NCI-H187 treated with DMSO at 0.1 percent for 48 hours (cell line): ENCODE measurements at regions not wholly inside any gene's neighbourhood (a gene's known extent, or its start where the extent isn't known, plus 50 kb on each side); places are given as distances from the start of the nearest gene placed in this dataset.
"Not testable (repeated sequence)": the region's sequence is repeated elsewhere in the genome, so short reads cannot be mapped to it uniquely, and the experiment has no call there.

Experiments used
- DNase-seq: peaks from one replicate; lab custom pipeline; 2025; lab: John Stamatoyannopoulos, UW

DNA sequence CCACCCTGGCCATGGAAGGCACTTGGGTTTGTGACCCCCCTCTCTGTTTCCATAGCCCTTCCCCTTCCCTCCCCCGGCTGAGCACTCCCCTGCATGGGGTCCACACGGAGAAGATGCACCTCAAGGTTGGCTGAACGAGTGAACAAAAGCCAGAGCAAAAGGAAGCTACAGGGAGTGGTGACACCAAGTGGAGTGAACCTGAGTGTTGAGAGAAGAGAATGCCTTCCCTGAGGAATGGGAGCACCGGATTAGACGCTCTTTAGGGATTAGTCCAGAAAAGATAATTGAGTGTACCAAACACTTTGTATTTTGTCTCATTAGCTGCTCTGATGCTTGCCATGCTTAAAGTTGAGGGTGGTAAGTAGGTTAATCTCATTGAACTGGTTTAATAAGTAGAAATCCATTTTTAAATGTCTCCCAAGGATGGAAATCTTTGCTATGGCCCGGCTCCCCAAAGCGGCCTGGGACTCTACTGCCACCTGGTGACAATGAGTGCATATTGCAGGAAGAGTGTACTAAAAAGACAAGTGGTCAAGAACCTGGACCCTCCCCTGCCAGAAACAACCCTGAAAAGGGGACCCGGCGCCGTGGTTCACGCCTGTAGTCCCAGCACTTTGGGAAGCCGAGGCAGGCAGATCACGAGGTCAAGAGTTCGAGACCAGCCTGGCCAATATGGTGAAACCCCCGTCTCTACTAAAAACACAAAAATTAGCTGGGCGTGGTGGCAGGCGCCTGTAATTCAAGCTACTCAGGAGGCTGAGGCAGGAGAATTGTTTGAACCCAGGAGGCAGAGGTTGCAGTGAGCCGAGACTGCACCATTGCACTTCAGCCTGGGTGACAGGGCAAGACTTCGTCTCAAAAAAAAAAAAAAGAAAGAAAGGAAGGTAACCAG is 150.6 kb upstream of the ZC3H12A start:
- peak; percentile 12 for DNase-seq

DNA sequence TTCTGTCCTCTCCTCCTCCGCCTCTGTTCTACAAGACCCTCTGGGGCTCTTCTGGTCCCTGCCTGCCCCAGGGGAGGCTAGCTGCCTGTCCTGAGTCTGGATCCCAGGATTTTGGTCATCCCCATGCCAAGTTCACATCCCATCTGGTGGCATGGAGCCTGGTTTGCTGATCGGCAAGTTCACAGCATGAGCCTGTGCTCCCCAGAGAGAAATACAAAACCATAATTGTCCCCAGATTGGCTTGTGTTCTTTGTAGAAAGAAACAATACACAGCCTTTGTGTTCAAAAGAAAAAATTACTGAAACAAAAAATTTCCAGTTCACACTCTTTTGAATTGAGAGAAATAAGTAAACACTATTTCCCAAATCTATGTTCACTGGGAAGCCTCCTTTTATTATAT is 149.4 kb upstream of the ZC3H12A start:
- no peak for DNase-seq

DNA sequence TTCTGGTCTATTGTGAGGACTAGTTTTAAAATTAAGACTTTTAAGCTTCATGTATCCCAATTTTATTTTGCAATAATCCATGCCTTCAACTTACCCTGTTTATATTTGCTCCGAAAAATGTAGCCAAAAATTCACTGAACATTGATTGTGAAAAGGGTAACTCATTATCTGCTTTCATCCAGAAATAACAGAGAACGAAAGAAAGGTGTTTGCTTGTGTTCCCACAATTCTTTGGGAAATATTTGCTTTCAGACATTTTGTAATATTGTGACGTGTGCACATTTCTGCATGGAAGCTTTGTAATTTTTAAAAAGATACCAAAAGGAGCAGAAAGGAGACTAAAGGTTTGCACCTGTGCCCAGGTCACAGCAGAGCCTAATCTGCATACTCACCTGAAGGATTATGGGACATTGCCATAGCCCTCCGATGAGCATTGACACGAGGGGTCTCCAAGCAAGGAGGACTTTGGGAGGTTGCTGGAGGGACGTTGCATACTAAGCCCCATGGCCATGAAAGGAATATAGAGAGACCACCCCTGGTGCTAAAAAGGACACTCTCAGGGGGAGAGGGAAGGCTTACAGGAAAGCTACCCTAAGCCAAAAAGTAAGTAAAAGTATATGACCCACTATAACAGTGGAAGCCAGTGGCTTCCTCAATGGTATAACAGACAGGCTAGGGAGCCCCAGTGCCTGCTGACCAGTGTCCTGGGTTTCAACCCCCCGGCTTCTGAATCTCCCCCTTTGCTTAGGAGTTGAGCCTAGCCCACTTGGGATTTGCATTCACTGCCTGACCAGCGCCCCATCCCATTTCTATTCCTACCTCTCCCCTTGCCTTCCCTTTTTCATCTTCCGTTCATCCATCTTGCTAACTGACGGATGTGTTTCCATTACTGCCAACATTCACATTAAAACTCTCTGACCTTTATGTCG is 148.6 kb upstream of the ZC3H12A start:
- DNase-seq = no peak

GRCh38 chr1:37332126-37332525 is 142.3 kb upstream of the ZC3H12A start:
- DNase-seq = no peak

DNA sequence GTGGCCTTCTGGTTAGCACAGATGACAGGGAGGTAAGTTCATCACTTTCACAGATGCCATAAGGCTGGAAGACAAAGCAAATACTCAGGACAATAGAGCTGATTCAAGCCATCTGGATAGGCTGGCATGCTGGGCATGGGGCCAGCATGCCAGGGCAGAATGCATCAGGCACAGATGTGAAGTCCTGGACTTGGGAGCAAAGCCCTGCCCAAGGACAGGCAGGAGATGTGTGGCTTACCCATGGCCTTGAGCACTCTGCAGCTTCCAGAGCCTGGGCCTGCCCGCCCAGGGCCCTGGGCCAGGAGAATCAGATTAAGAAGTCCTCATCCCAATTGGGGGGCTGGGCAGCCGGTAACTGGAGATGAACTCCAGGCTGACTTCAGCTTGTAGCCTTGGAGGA is 135.7 kb upstream of the ZC3H12A start:
- no peak for DNase-seq

GRCh38 chr1:37342736-37343135 is 131.6 kb upstream of the ZC3H12A start:
- no peak for DNase-seq

GRCh38 chr1:37347104-37347649 is 127.2 kb upstream of the ZC3H12A start:
- DNase-seq = no peak

GRCh38 chr1:37353871-37354270 is 120.5 kb upstream of the ZC3H12A start:
- no peak for DNase-seq

DNA sequence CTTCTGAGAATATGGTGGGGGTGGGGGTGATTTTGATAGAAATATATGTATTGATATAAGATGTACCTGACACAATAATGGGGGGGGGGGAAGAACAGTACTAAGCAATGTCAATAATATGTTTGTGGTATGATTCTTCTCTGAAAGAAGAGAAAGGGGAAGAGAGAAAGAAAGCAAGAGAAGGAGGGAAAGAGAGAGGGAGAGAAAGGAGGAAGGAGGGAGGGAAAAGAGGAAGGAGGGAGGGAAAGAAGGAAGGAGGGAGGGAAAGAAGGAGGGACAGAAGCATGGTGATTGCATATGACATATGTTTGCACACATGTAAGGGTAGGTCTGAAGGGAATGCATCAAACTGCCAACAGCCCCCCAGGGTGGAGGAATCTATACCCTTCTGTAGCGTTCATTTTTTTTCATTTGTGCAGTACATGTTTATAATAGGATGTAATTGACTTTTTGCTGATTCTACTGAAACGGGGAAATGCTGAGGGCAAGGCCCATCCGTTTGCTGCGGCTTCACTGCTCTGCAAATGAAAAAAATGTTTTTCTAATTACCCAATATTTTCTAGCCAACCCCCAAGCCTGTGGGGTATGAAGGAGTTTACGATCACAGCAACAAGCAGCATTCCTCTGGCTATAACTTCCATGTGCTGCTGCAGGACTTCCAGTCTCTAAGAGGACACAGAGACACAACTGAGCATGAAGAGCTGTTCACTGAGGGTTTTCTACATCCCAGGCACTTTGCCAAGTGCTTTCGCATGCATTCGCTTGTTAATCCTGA is 119.3 kb upstream of the ZC3H12A start:
- no peak for DNase-seq

DNA sequence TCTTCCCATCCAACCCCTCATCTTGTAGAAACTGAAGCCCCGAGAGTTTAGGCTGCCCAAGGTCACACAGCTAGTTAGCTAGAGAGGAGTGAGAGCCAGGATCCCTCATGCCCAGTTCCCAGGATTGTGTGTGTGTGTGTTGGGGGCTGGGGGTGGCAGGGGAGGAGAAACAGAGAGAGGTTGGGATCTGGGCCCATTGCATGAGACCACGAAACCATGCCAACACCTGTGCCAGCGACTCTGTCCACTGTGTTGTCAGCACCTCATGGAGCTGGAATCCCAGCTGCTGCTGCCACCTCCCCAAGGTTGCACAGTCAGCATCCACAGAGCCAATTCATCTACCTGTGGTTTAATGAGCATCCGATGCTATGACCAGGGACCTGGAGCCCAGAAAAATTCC is 115.4 kb upstream of the ZC3H12A start:
- DNase-seq = no peak

DNA sequence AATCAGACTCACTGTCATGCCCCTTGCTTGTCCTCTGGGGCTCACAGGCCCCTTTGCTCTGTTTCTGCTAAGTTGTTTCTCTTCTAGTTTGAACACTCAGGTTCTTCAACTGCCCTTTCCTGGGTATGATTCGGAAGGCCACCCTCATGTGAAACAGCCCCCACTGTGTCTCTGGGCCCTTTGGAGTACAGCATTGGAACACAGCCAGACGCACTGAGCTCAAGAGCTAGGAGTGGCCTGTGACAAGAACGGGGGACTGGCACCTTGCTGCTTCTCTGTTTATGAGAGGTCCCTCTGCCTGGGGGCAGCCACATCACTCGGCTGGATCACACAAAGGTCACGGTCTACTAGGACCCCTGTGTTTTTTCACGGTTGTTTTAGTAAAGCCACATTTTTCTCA is 114.4 kb upstream of the ZC3H12A start:
- no peak for DNase-seq

GRCh38 chr1:37362594-37363385 is 111.6 kb upstream of the ZC3H12A start:
- DNase-seq = no peak

GRCh38 chr1:37363535-37363934 is 110.8 kb upstream of the ZC3H12A start:
- DNase-seq = no peak

DNA sequence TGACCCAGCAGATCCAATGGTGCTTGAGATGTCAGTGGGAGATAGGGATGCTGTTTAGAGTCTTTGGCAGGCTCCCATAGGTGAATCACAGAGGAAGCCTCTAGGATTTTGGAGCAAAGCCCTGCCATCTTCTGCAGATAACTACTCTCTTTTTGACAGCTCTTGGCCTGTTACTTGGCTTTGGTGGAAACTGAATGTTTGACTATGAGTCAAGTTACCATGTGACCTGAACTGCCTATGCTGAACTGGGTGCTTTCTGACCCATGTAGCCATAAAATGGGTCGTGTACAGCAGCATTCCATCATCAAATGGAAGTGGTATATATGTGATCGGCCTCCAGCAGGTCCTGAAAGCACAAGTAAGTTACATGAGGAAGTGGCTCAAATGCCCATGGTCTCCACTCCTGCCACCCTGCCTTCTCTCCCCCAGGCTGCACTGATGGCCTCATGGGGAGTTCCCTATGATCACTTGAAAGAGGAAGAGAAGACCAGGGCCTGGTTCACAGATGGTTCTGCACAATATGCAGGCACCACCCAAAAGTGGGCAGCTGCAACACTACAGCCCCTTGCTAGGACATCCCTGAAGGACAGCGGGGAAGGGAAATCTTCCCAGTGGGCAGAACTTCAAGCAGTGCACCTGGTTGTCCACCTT is 105.6 kb upstream of the ZC3H12A start:
- DNase-seq = not testable (repeated sequence)

GRCh38 chr1:37372302-37372701 is 102.1 kb upstream of the ZC3H12A start:
- DNase-seq = no peak

DNA sequence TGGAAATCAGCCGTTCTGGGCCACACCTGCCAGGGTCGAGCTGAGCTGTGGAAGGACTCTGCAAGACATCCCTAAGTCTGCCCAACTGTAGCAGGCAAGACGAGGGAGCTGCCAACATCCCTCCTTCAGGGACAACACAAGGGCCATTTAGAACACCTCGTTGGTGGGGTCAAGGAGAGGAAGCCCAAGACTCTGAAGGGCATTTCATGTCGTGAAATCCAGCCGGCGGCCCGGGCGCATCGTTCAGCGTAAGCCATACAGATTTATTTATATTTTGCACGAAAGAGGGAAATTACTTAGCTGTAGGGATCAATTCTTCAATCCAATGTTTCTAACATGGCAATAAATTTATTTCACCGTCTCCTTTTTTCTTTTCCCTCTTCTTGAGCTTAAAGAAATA is 101.7 kb upstream of the ZC3H12A start:
- no peak for DNase-seq

GRCh38 chr1:37373413-37373812 is 101.0 kb upstream of the ZC3H12A start:
- DNase-seq = no peak

DNA sequence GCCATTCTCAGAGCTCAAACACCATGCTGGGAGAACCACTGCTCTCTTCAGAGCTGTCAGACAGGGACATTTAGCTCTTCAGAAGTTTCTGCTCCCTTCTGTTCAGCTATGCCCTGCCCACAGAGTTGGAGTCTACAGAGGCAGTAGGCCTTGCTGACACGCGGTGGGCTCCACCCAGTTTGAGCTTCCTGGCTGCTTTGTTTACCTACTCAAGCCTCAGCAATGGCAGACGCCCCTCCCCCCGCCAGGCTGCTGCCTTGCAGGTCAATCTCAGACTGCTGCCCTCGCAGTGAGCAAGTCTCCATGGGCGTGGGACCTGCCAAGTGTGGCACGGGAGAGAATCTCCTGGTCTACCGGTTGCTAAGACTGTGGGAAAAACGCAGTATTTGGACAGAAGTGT is 93.8 kb upstream of the ZC3H12A start:
- DNase-seq = not testable (repeated sequence)

GRCh38 chr1:37387854-37388253 is 86.5 kb upstream of the ZC3H12A start:
- DNase-seq = no peak

DNA sequence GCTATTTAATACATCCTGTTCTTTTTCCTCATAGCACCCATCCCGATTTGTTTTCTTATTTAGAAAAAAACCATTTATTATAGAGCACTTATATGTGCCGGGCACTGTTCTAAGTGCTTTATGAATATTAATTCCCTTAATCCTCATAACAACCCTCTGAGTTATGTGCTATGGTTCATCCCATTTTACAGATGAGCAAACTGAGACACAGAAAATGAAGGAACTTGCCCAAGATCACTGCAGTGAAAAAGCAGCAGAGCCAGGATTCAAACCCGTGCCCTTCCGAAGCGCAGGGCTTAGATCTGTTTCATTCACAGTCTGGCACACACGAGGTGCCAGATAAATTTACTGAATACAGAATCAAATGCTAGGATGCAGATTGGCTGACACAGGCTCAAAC is 85.1 kb upstream of the ZC3H12A start:
- no peak for DNase-seq
